CD1c-positive myeloid dendritic cell (primary cell): ENCODE measurements at regions not wholly inside any gene's neighbourhood (a gene's known extent, or its start where the extent isn't known, plus 50 kb on each side); places are given as distances from the start of the nearest gene placed in this dataset.

ENCODE experiments used
- DNase-seq: peaks from one replicate; pipeline ENCODE4 v3.0.0-alpha.2; 2016; ENCODE audit errors: extremely low spot score

DNA sequence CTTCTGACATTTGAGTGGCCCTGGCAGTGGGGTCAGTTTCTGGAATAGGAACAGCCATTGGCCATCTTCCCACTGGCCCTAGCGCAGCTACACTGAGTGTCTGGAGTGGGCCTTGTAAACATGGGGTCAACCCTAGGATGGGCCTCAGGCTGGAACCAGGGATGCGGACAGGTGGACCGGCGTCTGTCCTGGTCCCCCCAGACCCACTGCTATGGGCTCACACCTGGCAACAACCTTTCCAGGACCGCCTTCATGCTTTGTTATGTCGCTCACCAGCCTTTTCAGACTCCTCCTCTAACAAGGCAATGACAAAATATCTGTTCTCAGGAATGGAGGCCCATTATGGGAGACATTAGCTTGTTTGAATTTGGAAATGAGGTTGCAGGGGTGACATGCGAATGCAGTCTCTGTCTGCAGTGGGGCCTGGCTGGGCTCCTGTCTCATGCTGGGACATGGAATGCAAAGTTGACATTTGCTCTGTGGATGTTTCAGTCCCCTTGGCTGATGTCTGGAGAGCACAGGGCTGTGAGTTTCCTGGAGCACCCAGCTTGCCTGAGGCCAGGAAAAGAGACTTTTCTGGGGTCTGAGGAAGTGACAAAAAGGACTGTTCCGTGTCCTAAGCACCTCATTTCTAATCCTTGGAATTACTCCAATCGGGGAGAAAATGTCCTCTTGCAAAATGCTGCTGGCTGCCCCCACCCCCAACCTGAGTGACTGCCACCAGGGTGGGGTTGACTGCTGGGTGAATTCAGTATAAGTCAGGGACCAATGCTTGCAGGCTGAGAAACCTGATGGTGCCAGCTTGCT lies 98.7 kb upstream of the PMEPA1 start:
- DNase-seq = no peak

DNA sequence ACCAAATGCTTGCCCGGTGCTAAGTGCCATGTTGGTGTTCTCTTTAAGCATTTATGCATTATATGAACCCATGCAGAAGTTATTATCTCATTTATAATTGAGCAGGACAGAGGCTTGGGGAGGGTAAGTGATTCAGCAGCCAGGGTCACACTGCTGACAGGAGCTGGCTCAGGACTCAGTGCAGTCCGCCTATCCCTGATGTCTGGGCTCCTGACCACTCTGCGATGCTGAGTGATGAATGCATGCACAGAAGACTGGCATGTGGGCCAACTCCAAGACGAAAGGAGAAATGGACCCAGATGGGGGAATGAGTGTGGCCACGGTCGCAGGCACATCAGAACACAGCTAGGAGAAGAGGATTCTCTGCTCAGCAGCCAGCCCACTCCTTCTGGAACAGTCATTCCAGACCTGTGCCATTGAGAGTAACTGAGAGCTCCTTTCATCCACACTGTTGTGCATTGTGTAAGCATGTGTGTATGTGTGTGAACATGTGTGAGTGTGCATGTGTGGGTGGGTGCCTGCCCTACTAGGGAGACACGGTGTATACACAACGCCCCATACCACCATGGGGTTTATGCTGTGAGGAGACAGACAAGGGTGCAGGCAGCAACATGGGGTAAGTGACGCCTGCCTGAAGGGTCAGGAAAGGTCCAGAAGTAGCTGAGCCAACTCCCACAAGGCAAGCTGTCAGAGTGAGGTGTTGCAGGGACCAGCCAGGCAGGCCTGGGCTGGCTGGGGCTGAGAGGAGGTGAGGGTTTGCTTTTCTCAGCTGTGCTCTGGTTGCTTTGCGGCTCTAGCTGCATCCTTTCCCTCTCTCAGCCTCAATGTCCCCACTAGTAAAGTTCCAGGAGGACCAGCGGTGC lies 97.8 kb upstream of the PMEPA1 start:
- no peak for DNase-seq

- no peak for DNase-seq
These were observed 97.2 kb upstream of the PMEPA1 start for GRCh38 chr20:57806975-57807374.

DNA sequence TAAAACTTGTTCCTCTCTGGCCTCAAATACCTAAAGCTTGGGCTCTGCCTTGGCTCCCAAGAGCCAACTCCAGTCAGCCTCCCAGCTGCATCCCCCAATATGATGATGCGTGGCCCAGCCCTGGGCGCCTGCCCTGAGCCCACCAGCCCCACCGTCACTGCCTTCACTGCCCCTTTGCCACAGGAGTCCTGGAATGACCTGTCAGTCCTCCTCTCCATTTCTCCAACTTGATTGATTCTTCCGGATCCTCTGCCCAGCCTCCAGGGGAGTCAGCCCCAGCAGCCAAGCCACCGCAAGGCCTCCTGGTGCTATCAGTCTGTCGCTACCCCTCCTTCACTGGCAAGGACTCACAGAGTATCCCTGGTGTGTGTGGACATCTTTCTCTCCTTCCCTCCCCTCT lies 96.7 kb upstream of the PMEPA1 start:
- no peak for DNase-seq

- DNase-seq = no peak
These were observed 95.9 kb upstream of the PMEPA1 start for GRCh38 chr20:57805747-57806146.

DNA sequence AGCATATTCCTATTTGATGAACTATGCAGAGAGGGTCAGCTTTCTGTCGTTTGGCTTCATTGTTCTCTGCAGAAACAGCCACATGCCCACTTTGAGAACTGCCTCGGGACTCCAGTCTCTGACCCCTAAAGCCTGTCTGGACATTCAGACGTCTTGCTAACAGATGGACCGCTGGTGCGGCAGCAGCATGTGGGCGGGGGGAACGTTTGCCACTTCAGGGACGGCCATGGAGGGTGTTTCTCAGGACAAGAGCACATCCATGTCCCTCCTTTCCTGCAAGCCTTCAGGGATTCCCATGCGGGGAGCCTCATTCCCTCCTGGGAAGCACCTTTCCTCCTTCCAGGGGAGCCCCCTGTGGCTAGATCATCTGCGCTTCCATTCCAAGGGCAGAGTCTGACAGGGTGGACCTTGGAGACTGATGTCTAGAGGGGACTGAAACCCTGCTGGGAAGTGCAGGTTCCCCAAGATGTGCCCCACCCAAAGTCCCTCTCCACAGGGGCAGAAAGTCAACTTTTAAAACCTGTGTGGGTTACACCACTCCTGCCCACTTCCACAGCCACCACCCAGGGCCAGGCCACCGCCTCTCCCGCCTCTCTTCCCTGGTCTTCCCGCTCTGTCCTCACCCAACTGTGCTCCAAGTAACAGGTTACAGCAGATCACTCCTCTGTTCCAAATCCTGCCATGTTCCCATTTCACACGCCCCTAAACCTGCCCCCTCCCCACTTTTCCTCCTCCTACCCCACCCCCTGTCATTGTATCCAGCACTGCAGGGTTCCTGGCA lies 94.8 kb upstream of the PMEPA1 start:
- DNase-seq = no peak

DNA sequence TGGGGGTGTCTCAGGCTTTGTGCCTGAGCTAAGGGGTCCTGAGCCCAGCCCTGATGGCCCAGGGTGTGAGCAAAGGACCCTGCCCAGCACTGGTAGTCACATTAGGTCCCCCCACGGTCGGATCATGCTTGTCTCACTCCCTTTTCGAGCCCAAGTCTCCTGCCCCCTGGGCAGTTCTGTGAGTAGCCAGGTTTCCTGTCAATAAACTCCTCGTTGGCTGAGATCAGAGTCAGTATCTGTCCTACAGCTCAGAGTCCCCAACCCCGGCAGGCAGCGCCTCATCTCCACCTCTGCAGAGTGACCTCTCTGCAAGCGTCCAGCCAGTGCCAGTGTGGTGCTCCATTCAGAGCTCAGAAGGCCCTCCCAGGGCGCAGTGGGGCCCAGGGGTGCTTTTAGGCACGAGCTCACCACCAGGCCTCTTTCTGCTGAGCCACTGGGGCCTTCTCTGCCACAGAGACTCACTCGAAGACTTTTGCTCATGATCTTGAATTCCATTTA lies 93.7 kb upstream of the PMEPA1 start:
- no peak for DNase-seq

- no peak for DNase-seq
These were observed 93.1 kb upstream of the PMEPA1 start for GRCh38 chr20:57802765-57803507.

- DNase-seq = no peak
These were observed 91.8 kb upstream of the PMEPA1 start for GRCh38 chr20:57801581-57801980.

DNA sequence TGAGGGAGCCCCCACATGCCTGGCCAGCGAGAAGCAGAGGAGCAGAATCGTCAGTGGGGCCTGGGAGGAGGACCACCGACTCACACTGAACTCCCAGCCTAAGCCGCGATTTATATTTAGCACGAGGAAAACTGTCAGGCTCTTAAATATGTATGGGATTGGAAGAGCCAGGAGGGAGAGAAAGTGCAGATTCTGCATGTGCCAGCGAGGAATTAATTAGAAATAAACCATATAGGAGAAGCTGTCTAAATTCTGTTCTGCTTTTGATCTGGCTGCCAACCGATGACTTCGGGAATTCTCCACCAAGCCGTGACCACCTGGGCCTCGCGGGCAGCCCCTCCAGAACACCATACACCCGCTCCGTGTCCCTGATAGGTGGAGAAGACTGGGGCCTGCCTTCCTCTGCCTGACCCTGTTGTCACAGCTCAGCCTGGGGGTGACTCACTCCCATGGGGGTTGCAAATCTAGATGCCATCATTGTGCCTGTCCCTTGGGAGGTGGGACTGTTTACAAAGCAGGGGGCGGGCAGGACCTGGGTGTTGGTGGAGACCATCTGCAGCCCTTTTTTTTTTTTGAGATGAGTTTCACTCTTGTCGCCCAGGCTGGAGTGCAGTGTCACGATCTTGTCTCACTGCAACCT lies 91.1 kb upstream of the PMEPA1 start:
- DNase-seq = no peak

- DNase-seq = no peak
These were observed 87.6 kb upstream of the PMEPA1 start for GRCh38 chr20:57797401-57797800.

DNA sequence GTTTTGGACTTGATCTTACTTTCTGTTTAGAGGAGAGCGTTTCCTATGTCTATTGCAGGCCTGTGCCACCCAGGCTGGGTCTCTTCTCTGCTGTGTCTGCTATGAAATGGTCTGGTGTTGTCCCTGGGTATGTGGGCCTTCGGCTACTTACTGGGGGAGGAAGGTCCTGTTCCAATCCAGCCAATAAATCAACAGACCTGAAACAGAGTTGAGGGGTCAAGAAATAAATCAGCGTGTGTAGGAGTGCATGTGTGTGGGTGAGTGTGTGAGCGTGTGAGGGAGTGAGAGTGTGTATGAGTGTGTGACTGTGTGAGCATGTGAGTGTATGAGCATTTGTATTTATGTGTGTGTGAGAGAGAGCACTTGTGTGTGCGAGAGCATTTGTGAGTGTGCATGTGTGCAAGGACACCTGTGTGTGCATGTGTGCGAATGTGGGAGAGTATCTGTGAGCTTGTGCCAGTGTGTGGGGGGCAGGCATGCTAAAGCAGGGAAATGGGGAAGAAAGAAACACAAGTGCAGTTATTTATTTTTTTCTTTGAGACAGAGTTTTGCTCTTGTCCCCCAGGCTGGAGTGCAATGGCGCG lies 86.3 kb upstream of the PMEPA1 start:
- DNase-seq = no peak

DNA sequence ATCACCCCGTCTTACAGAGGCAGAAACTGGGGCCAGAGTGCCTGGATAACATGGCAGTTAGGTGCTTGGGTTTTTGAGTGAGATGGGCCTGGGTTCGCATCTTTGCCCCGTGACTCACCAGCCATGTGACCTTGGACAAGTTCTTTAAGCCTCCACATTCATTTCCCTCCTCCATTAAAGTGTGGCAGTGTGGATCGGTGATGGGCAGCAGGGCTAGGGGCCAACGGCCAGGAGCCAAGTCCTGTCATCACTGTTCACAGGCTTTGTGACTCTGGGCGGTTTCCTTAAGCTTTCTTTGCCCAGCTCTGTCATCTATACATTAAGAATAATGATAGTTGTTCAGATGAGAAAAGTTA lies 85.5 kb upstream of the PMEPA1 start:
- DNase-seq = no peak

DNA sequence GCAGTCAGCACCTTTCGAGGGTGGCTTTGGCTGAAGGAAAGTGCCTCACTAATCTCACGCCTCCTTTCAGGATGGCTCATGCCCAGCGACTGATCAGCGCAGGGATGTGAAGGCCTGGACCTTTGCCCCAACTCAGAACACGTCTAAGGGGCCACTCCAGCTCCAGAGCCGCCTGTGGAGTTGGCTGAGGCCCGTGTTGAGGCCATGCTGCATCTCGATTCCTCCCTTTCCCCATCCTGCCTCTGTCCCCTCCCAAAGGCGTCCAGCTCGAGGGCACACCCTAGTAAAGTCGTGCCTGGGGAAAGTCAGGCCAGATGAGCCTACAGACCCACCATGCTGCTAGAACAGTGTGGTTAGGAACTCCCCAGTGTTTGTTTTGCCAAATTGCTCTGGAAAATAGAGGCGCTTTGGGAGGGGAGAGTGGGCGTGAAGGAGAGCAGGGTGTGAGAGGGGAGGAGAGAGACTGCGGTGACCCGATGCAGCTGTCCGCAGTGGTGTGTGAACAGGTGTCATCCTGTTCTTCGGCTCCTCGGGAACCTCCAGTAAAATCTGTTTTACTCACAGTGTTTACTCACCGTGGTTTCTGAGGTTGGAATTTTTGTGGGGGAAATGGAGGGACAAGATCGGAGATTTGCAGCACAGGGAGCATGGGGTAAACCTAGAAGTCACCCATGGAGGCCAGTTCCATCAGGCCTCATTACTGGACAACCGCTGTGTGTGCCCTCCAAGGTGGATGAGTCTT lies 85.0 kb upstream of the PMEPA1 start:
- DNase-seq = no peak

- no peak for DNase-seq
These were observed 84.2 kb upstream of the PMEPA1 start for GRCh38 chr20:57794036-57794435.

DNA sequence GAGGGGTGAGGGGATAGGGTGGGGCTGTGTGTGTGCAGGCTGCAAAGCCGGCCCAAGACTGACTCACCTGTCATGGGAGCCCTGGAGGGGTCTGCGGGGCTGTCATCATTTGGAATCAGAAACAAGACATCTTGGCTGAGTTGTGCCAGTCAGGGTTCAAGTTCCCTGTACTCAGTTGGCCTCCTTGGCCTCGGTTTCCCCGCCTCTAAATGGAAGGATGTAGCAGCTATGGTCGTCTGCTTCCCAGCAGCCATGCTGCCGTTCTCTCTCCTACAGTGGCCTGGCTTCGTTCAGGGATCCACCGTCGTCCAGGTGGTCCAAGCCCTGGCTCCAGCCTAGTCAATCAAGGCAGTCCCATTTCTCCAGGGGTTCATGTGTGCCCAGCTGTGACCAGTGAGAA lies 83.6 kb upstream of the PMEPA1 start:
- DNase-seq = no peak

DNA sequence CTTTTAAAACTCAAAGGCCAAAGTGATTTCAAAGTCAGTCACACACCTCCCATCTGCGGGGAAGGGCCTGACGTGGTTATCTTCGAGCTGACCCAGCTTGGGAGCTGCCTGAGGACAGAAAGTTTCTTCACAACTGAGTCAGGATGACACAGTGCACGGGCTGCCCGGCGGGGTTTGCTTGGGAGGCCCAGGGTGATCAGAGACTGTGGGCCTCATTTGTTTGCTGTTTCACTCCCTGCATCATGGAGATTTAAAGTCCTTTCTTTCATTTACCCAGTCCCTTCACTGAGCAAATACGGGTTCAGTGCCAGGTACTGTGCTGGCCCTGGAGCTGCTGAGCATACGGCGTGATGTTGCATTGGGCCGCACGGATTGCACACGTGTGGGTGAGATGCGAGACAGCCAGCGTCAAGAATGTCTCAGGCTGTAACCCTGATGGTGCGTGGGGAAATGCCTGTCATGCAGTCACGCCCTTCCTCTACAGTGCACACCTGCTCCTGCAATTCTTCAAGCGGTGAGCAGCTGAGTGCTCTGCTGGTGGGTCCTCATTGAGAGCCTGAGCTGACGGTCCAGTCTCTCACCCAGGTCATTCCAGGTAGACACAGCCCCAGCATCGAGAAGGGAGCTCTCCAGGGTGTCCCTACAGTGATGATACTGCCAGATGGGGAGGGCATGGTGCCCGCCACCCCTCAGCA lies 82.7 kb upstream of the PMEPA1 start:
- DNase-seq = no peak

- peak; percentile 10 for DNase-seq
These were observed 82.2 kb upstream of the PMEPA1 start for GRCh38 chr20:57791966-57792365.
